ENCODE measurements at regions not wholly inside any gene's neighbourhood (a gene's known extent, or its start where the extent isn't known, plus 50 kb on each side); places are given as distances from the start of the nearest gene placed in this dataset.

DNA sequence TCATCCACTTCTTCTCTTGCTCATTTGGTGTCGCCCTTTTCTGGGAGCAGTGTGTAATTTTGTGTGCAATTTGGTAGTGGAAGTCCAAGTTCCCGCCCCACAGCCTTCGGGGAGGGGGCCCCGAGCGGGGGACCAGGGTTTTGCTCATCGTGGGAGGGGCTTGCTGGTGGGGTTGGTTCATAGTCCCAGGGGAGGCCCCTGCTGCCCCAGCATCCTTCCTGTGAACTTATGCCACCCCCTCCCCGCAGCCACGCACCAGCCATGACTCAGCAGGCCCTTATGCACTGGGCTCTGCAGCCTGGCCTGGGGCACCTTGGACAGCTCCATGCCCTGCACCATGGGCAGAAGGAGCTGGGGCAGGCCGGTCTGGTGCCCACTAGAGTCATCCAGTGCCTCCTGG lies 1183.6 kb downstream of the BRD1 start:
- Histone ChIP-seq H3K27me3 (ENCODE audit: control insufficient read depth in 1 of 2, insufficient read depth in 2 of 2, low read length in 2 of 2) (no peaks in the 10 kb centered on the region), H3K27ac (ENCODE audit: low read depth, low read length) (no peak overlapping the region), H3K4me3 (ENCODE audit: low read depth in 1 of 2, low read length in 2 of 2) (no peak overlapping the region), H3K9me3 (ENCODE audit: control insufficient read depth in 1 of 2, low read length in 2 of 2) (no peaks in the 10 kb centered on the region), H3K9ac (ENCODE audit: low read depth in 1 of 2, low read length in 2 of 2) (no peak overlapping the region), H3K36me3 (ENCODE audit: control insufficient read depth in 1 of 2, insufficient read depth in 2 of 2, low read length in 2 of 2) (no peaks in the 10 kb centered on the region), H3K4me1 (ENCODE audit: control insufficient read depth in 1 of 2, insufficient read depth in 2 of 2, low read length in 2 of 2) (no peaks in the 10 kb centered on the region)

- no peak overlapping the region for H3K4me3 ChIP-seq (ENCODE audit: low read depth in 1 of 2, low read length in 2 of 2)
- no peaks in the 10 kb centered on the region for H3K4me1 ChIP-seq (ENCODE audit: control insufficient read depth in 1 of 2, insufficient read depth in 2 of 2, low read length in 2 of 2)
- H3K27me3 ChIP-seq (ENCODE audit: control insufficient read depth in 1 of 2, insufficient read depth in 2 of 2, low read length in 2 of 2) = no peaks in the 10 kb centered on the region
- H3K36me3 ChIP-seq (ENCODE audit: control insufficient read depth in 1 of 2, insufficient read depth in 2 of 2, low read length in 2 of 2) = no peaks in the 10 kb centered on the region
- H3K9ac ChIP-seq (ENCODE audit: low read depth in 1 of 2, low read length in 2 of 2) = no peak overlapping the region
- H3K9me3 ChIP-seq (ENCODE audit: control insufficient read depth in 1 of 2, low read length in 2 of 2) = no peaks in the 10 kb centered on the region
- H3K27ac ChIP-seq (ENCODE audit: low read depth, low read length) = no peak overlapping the region
Measured at GRCh38 chr22:48643066-48643731, 1184.5 kb downstream of the BRD1 start.

DNA sequence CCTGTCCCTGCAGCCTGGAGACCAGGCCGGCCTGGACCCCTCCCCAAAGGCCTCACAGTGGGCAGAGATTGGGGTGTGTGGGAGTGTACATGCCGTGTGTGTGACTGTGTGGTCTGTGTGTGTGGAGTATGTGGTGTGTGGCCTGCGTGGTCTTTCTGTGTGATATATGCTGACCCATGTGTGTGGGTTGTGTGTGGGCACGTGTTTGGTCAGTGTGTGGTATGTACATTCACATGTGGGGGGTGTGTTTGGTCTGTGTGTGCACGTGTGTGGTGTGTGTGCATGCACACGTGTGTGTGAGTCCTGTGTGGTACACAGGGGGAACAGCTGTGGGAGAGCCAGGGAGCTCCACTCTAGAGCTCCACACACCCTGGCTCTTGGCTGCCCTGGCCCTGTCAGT lies 1185.1 kb downstream of the BRD1 start:
- Histone ChIP-seq H3K9ac (ENCODE audit: low read depth in 1 of 2, low read length in 2 of 2) (no peak overlapping the region), H3K36me3 (ENCODE audit: control insufficient read depth in 1 of 2, insufficient read depth in 2 of 2, low read length in 2 of 2) (no peaks in the 10 kb centered on the region), H3K9me3 (ENCODE audit: control insufficient read depth in 1 of 2, low read length in 2 of 2) (no peaks in the 10 kb centered on the region), H3K4me3 (ENCODE audit: low read depth in 1 of 2, low read length in 2 of 2) (no peak overlapping the region), H3K27ac (ENCODE audit: low read depth, low read length) (no peak overlapping the region), H3K27me3 (ENCODE audit: control insufficient read depth in 1 of 2, insufficient read depth in 2 of 2, low read length in 2 of 2) (no peaks in the 10 kb centered on the region), H3K4me1 (ENCODE audit: control insufficient read depth in 1 of 2, insufficient read depth in 2 of 2, low read length in 2 of 2) (no peaks in the 10 kb centered on the region)

DNA sequence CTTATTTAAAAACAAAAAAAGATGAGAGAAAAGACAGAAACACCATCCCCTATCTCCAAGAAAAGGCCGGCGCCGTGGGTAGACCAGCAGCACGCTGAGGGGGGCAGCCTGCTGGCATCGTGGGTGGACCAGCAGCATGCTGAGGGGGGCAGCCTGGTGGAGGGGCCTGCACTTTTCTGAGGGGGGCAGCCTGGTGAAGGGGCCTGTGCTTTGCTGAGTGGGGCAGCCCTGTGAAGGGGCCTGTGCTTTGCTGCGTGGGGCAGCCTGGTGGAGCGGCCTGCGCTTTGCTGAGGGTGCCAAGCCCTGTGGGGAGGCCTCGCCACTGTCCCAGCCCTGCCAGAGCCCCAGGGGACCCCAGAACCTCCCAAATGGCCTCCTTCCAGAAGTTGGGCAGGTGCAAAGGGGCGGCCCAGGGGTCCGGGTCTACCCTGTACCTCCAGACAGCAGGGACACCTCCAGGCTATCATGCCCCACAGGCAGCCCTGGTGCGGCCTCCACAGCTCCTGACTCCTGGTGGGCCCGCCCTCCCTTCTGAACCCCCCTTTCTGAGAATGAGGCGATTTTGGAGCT lies 1185.7 kb downstream of the BRD1 start:
- H3K36me3 ChIP-seq (ENCODE audit: control insufficient read depth in 1 of 2, insufficient read depth in 2 of 2, low read length in 2 of 2) = no peaks in the 10 kb centered on the region
- no peak overlapping the region for H3K9ac ChIP-seq (ENCODE audit: low read depth in 1 of 2, low read length in 2 of 2)
- H3K4me1 ChIP-seq (ENCODE audit: control insufficient read depth in 1 of 2, insufficient read depth in 2 of 2, low read length in 2 of 2) = no peaks in the 10 kb centered on the region
- no peak overlapping the region for H3K27ac ChIP-seq (ENCODE audit: low read depth, low read length)
- no peaks in the 10 kb centered on the region for H3K27me3 ChIP-seq (ENCODE audit: control insufficient read depth in 1 of 2, insufficient read depth in 2 of 2, low read length in 2 of 2)
- no peaks in the 10 kb centered on the region for H3K9me3 ChIP-seq (ENCODE audit: control insufficient read depth in 1 of 2, low read length in 2 of 2)
- H3K4me3 ChIP-seq (ENCODE audit: low read depth in 1 of 2, low read length in 2 of 2) = no peak overlapping the region

DNA sequence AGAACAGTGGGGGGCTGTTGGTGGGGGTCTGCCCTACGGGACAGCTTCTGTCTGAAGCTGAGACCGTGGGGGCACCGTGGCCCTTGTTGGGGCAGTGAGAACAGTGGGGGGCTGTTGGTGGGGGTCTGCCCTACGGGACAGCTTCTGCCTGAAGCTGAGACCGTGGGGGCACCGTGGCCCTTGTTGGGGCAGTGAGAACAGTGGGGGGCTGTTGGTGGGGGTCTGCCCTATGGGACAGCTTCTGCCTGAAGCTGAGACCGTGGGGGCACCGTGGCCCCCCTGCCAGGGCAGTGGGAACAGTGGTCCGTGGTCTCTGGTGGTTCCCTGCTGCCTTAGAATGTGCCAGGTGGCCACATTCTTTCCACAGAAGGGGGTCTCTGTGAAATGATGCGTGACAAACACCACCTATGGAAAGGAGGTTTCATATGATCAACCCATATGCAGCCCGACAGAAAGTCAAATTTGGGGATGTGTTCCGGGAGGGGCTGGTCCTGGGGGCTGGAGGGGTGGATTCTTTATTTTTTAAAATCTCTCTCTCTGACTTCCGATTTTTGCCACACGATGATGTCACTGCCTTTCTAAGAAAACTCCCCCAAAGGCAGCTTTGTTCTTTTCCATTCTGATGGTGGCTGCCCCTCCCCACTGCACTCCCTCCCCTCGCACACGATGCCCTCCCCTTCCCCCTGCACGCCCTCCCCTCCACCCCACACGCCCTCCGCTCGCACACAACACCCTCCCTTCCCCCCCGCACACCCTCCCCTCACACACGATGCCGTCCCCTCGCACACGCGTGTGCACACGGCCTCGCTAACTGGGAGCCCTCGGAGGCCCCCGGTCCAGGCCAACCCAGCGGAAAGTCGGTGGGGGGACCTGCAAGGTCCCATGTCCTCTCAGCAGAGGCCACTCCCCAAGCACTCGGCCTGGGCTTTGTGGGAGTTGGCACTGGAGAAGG lies 1186.5 kb downstream of the BRD1 start:
- Histone ChIP-seq H3K27ac (ENCODE audit: low read depth, low read length) (no peak overlapping the region), H3K4me3 (ENCODE audit: low read depth in 1 of 2, low read length in 2 of 2) (no peak overlapping the region), H3K9ac (ENCODE audit: low read depth in 1 of 2, low read length in 2 of 2) (no peak overlapping the region), H3K36me3 (ENCODE audit: control insufficient read depth in 1 of 2, insufficient read depth in 2 of 2, low read length in 2 of 2) (no peaks in the 10 kb centered on the region), H3K9me3 (ENCODE audit: control insufficient read depth in 1 of 2, low read length in 2 of 2) (no peaks in the 10 kb centered on the region), H3K4me1 (ENCODE audit: control insufficient read depth in 1 of 2, insufficient read depth in 2 of 2, low read length in 2 of 2) (no peaks in the 10 kb centered on the region), H3K27me3 (ENCODE audit: control insufficient read depth in 1 of 2, insufficient read depth in 2 of 2, low read length in 2 of 2) (no peaks in the 10 kb centered on the region)

DNA sequence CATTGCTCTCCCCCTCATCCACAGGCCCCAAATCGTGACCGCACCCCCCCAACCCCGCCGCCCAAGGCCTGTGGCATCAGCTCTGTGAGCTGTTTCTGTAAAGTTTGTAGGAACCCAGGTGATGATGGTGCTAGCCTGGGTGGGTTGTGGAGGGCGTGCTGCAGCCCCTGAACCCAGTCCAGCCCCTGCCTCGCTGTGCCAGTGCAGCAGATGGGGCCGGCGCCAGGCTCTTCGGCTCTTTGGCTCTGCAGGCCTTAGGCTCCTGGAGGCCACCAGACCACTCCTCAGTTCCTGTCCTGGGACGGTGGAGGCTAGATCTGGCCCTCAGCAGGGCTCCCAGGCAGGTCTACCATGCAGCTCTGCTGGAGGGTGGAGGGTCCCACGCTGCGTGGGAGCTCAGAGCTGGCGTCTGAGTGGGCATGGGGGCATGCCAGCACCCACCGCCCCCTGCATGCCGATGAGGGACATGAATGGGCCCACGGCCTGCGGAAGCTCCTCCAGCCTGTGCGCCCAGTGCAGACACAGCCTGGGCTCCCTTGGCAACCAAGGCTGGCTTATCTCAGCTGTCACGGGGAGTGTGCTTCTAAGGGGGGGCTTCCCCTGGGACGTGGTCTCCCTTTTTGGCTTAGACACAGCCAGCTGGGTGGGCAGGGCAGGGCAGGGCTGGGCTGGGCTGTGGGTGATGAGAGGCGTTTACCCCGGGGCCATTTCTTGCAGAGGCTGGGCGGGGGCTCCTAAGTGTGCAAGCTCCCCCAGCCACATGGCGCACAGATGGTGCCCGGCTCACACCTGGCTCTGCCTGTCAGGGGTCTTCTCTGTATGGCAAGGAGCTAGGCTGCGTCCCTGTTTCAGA lies 1187.6 kb downstream of the BRD1 start:
- H3K36me3 ChIP-seq (ENCODE audit: control insufficient read depth in 1 of 2, insufficient read depth in 2 of 2, low read length in 2 of 2) = no peaks in the 10 kb centered on the region
- H3K9ac ChIP-seq (ENCODE audit: low read depth in 1 of 2, low read length in 2 of 2) = no peak overlapping the region
- no peaks in the 10 kb centered on the region for H3K4me1 ChIP-seq (ENCODE audit: control insufficient read depth in 1 of 2, insufficient read depth in 2 of 2, low read length in 2 of 2)
- H3K9me3 ChIP-seq (ENCODE audit: control insufficient read depth in 1 of 2, low read length in 2 of 2) = no peaks in the 10 kb centered on the region
- no peak overlapping the region for H3K27ac ChIP-seq (ENCODE audit: low read depth, low read length)
- no peak overlapping the region for H3K4me3 ChIP-seq (ENCODE audit: low read depth in 1 of 2, low read length in 2 of 2)
- H3K27me3 ChIP-seq (ENCODE audit: control insufficient read depth in 1 of 2, insufficient read depth in 2 of 2, low read length in 2 of 2) = no peaks in the 10 kb centered on the region

DNA sequence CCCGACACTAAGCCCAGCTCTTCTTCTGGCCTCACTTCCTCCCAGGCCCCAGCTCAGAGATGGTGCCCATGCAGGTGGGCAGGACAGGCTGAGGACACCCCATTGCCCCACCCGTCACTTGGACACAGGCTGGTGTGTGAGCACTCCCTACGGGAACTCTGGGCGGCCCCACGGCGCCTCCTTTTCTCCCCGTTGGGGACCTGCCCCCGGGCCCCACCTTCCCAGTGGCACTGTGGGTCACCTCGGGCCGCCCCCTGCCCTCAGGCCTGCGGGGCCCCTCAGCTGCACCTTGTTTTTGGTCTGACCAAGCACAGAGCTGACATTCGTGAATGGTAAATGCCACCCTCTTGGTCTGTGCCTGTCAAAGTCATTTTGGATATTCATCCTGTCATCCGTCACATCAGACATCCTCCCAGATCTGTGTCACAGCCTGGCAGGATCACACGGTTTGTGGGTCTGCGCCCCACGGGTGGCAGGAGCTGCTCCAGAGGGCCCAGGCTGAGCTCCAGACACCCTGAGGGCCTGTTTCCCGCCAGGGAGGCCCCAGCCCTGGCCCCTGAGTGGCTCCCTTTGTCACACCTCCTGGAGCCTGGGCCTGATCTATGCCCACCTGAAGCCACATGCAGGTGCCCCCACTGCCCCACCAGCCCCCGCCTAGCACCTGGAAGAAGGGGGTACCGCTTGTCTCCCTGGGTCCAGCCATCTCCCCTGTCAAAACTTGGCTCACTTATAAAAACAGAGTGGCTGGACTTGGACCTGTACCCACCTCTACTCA lies 1188.5 kb downstream of the BRD1 start:
- no peak overlapping the region for H3K9ac ChIP-seq (ENCODE audit: low read depth in 1 of 2, low read length in 2 of 2)
- H3K36me3 ChIP-seq (ENCODE audit: control insufficient read depth in 1 of 2, insufficient read depth in 2 of 2, low read length in 2 of 2) = no peaks in the 10 kb centered on the region
- H3K27ac ChIP-seq (ENCODE audit: low read depth, low read length) = no peak overlapping the region
- no peaks in the 10 kb centered on the region for H3K9me3 ChIP-seq (ENCODE audit: control insufficient read depth in 1 of 2, low read length in 2 of 2)
- no peaks in the 10 kb centered on the region for H3K4me1 ChIP-seq (ENCODE audit: control insufficient read depth in 1 of 2, insufficient read depth in 2 of 2, low read length in 2 of 2)
- H3K4me3 ChIP-seq (ENCODE audit: low read depth in 1 of 2, low read length in 2 of 2) = no peak overlapping the region
- H3K27me3 ChIP-seq (ENCODE audit: control insufficient read depth in 1 of 2, insufficient read depth in 2 of 2, low read length in 2 of 2) = no peaks in the 10 kb centered on the region

DNA sequence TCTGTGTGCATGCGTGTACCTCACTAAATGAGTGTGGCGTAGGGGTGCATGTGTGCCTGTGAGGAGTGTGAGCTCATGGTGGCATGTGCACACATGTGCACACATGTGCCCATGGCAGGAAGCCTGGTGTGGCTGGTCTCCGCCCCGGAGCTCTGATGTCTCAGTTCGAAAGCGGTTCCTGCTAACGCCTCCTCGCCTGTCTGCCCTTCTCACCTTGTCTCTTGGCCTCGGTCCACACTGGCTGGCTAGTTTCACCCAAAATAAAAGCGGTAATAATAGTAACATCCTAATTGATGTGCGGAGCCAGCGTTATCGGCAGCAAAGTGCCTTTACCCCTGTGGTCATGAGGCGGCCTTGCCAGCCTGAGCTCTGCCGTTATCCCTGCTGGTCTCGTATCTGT lies 1190.4 kb downstream of the BRD1 start:
- no peaks in the 10 kb centered on the region for H3K27me3 ChIP-seq (ENCODE audit: control insufficient read depth in 1 of 2, insufficient read depth in 2 of 2, low read length in 2 of 2)
- no peaks in the 10 kb centered on the region for H3K9me3 ChIP-seq (ENCODE audit: control insufficient read depth in 1 of 2, low read length in 2 of 2)
- H3K9ac ChIP-seq (ENCODE audit: low read depth in 1 of 2, low read length in 2 of 2) = no peak overlapping the region
- no peaks in the 10 kb centered on the region for H3K4me1 ChIP-seq (ENCODE audit: control insufficient read depth in 1 of 2, insufficient read depth in 2 of 2, low read length in 2 of 2)
- H3K4me3 ChIP-seq (ENCODE audit: low read depth in 1 of 2, low read length in 2 of 2) = no peak overlapping the region
- no peaks in the 10 kb centered on the region for H3K36me3 ChIP-seq (ENCODE audit: control insufficient read depth in 1 of 2, insufficient read depth in 2 of 2, low read length in 2 of 2)
- H3K27ac ChIP-seq (ENCODE audit: low read depth, low read length) = no peak overlapping the region

- Histone ChIP-seq H3K9ac (ENCODE audit: low read depth in 1 of 2, low read length in 2 of 2) (no peak overlapping the region), H3K9me3 (ENCODE audit: control insufficient read depth in 1 of 2, low read length in 2 of 2) (no peaks in the 10 kb centered on the region), H3K27me3 (ENCODE audit: control insufficient read depth in 1 of 2, insufficient read depth in 2 of 2, low read length in 2 of 2) (no peaks in the 10 kb centered on the region), H3K27ac (ENCODE audit: low read depth, low read length) (no peak overlapping the region), H3K4me3 (ENCODE audit: low read depth in 1 of 2, low read length in 2 of 2) (no peak overlapping the region), H3K4me1 (ENCODE audit: control insufficient read depth in 1 of 2, insufficient read depth in 2 of 2, low read length in 2 of 2) (no peaks in the 10 kb centered on the region), H3K36me3 (ENCODE audit: control insufficient read depth in 1 of 2, insufficient read depth in 2 of 2, low read length in 2 of 2) (no peaks in the 10 kb centered on the region)
Measured at GRCh38 chr22:48636746-48637145, 1190.9 kb downstream of the BRD1 start.

All from duodenal mucosa (tissue), 2 donors.